Fibroblast of lung (primary cell): ENCODE measurements at regions not wholly inside any gene's neighbourhood (a gene's known extent, or its start where the extent isn't known, plus 50 kb on each side); places are given as distances from the start of the nearest gene placed in this dataset.

Experiments used
- EZH2 ChIP-seq: IDR thresholded peaks from 2 replicates; pipeline ENCODE4 v1.5.1; 2012; ENCODE audit warnings: low read length, control low read depth, mild to moderate bottlenecking; ENCODE audit errors: missing control alignments
- TF ChIP-seq, protein P1 (sequence below), 2 donors: IDR thresholded peaks in 1 of 2; conservative IDR thresholded peaks in 1 of 2; 1 replicate in 1 of 2; 2 replicates in 1 of 2; pipeline ENCODE4 v1.5.1; 2011 to 2012; ENCODE audit warnings: low read length in 2 of 2, control low read depth in 1 of 2, inconsistent platforms in 1 of 2, low read depth in 1 of 2, mild to moderate bottlenecking in 1 of 2

GRCh38 chr7:93008833-93009232 is 108.9 kb downstream of the SAMD9 start:
- TF ChIP-seq, protein P1, sequence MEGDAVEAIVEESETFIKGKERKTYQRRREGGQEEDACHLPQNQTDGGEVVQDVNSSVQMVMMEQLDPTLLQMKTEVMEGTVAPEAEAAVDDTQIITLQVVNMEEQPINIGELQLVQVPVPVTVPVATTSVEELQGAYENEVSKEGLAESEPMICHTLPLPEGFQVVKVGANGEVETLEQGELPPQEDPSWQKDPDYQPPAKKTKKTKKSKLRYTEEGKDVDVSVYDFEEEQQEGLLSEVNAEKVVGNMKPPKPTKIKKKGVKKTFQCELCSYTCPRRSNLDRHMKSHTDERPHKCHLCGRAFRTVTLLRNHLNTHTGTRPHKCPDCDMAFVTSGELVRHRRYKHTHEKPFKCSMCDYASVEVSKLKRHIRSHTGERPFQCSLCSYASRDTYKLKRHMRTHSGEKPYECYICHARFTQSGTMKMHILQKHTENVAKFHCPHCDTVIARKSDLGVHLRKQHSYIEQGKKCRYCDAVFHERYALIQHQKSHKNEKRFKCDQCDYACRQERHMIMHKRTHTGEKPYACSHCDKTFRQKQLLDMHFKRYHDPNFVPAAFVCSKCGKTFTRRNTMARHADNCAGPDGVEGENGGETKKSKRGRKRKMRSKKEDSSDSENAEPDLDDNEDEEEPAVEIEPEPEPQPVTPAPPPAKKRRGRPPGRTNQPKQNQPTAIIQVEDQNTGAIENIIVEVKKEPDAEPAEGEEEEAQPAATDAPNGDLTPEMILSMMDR (conservative IDR thresholded peaks at IDR 0.05 in 1 of 2, IDR thresholded peaks at IDR 0.05 in 1 of 2; ENCODE audit: low read depth in 1 of 2, low read length in 2 of 2) = no peak
- no peak for TF ChIP-seq EZH2
